ENCODE measurements at regions not wholly inside any gene's neighbourhood (a gene's known extent, or its start where the extent isn't known, plus 50 kb on each side); places are given as distances from the start of the nearest gene placed in this dataset.

DNA sequence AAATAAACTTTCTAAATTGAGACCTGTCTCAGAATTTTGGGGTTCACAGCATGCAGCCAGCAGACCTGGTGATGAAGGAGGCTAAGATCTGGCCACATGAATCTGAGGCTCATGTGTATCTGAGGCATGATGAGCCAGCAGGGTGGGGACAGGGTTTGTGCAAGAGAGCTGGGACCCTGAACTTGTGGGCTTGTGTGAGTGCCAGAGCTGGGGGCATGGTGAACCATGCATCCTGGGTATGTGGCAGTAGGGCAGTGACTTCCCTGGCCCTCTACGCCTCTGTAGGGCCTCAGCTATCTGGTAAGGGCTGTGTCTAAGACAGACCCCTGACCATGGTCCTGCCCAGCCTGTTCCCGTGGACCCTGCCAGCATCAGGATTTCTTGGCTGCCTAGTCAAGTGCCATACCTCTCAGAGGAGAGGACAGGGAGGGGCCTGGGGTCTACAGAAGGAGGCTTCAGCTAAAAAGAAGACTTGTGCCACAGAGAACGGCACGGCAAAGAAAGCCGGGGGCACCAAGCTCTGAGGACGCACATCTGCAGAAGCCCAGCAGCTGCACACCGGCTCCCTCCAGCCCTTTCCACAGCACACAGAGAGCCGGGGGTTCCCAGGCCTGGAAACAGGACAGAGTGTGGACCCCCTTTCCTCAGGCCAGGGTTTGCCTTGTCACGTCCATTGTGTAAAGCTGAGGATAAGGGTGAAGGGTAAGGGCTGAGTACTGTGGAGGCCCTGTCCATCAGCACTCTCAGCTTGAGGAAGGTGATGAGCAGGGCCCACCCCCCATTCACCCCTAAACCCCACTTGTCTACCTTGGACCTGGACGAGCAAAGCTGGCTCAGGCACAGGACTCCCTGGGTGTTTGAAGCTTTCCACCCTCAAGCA lies 130.1 kb downstream of the MRPL36 start:
- no peak overlapping the region for H3K9ac ChIP-seq (ENCODE audit: low read length)
- CTCF ChIA-PET = no interaction called here
- TF ChIP-seq SIN3A (IDR thresholded peaks at IDR 0.05; ENCODE audit: low read depth) (no peak), SRF (IDR thresholded peaks at IDR 0.05; ENCODE audit: low read depth) (no peak), CBX3 (IDR thresholded peaks at IDR 0.05; ENCODE audit: low read depth) (no peak), MAX (IDR thresholded peaks at IDR 0.05) (no peak), CTCF (IDR thresholded peaks at IDR 0.05 in 2 of 3, conservative IDR thresholded peaks at IDR 0.05 in 1 of 3; ENCODE audit: borderline replicate concordance in 1 of 3, insufficient read depth in 1 of 3, low read depth in 2 of 3, low read length in 2 of 3) (no peak), CEBPB (IDR thresholded peaks at IDR 0.05; ENCODE audit: low read depth) (no peak), JUND (IDR thresholded peaks at IDR 0.05) (no peak), ATF3 (IDR thresholded peaks at IDR 0.05) (no peak), POLR2AphosphoS5 (IDR thresholded peaks at IDR 0.05; ENCODE audit: low read depth, low read length) (no peak), FOSL1 (IDR thresholded peaks at IDR 0.05; ENCODE audit: low read depth) (no peak), EZH2phosphoT487 (IDR thresholded peaks at IDR 0.05; ENCODE audit: borderline replicate concordance) (no peak), TCF7L2 (IDR thresholded peaks at IDR 0.05; ENCODE audit: borderline replicate concordance, extremely low read depth, insufficient read depth, insufficient read length) (no peak)
- TF ChIP-seq, protein P1, sequence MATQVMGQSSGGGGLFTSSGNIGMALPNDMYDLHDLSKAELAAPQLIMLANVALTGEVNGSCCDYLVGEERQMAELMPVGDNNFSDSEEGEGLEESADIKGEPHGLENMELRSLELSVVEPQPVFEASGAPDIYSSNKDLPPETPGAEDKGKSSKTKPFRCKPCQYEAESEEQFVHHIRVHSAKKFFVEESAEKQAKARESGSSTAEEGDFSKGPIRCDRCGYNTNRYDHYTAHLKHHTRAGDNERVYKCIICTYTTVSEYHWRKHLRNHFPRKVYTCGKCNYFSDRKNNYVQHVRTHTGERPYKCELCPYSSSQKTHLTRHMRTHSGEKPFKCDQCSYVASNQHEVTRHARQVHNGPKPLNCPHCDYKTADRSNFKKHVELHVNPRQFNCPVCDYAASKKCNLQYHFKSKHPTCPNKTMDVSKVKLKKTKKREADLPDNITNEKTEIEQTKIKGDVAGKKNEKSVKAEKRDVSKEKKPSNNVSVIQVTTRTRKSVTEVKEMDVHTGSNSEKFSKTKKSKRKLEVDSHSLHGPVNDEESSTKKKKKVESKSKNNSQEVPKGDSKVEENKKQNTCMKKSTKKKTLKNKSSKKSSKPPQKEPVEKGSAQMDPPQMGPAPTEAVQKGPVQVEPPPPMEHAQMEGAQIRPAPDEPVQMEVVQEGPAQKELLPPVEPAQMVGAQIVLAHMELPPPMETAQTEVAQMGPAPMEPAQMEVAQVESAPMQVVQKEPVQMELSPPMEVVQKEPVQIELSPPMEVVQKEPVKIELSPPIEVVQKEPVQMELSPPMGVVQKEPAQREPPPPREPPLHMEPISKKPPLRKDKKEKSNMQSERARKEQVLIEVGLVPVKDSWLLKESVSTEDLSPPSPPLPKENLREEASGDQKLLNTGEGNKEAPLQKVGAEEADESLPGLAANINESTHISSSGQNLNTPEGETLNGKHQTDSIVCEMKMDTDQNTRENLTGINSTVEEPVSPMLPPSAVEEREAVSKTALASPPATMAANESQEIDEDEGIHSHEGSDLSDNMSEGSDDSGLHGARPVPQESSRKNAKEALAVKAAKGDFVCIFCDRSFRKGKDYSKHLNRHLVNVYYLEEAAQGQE (IDR thresholded peaks at IDR 0.05; ENCODE audit: low read depth) = no peak; the same call in 1 of the 2 replicates
- ATAC-seq (no peak), DNase-seq (ENCODE audit: low read depth, low spot score) (no peak)
- H3K79me2 ChIP-seq (ENCODE audit: insufficient read depth, low read length) = no peaks in the 10 kb centered on the region
- POLR2A ChIA-PET = no interaction called here
- intact Hi-C loops (cut with micrococcal nuclease) = loop anchor here (10.0 kb wide), 2 partner anchors 355 to 485 kb away; no protein-coding TSS in a partner anchor
- peaks cover 6% of the 10 kb centered on the region; the same call in 1 of the 2 replicates for H3K27me3 ChIP-seq (ENCODE audit: insufficient read depth, low read length)
- BruUV-seq (replicated peaks) = no TSS peak
- no peak overlapping the region for H3K4me2 ChIP-seq (ENCODE audit: low read length)
- RAD21 ChIA-PET (ENCODE audit: low non-redundant PET in 1 of 2, low total read pairs in 2 of 2, uncharacterized antibody in 2 of 2, unreplicated experiment in 2 of 2) = no interaction called here
- H3K27ac ChIP-seq (ENCODE audit: low read depth, low read length) = no peak overlapping the region
- no peaks in the 10 kb centered on the region for H4K20me1 ChIP-seq (ENCODE audit: insufficient read depth)
- H3K9me3 ChIP-seq (ENCODE audit: control insufficient read depth in 1 of 2, insufficient read depth in 1 of 2, low read depth in 1 of 2, low read length in 2 of 2) = no peaks in the 10 kb centered on the region
- peaks cover 6% of the 10 kb centered on the region in 2 experiments; a peak in 3 of 4 replicates for H3K4me1 ChIP-seq (ENCODE audit: control insufficient read depth in 1 of 2, insufficient read depth in 2 of 2, low read length in 2 of 2)
- H3K4me3 ChIP-seq (replicated peaks in 1 of 2; ENCODE audit: low read depth in 1 of 2, low read length in 2 of 2) = no peak overlapping the region
- H2AFZ ChIP-seq (ENCODE audit: low read depth, low read length, poor library complexity, severe bottlenecking) = no peak overlapping the region
- no peaks in the 10 kb centered on the region for H3K36me3 ChIP-seq (ENCODE audit: control insufficient read depth in 1 of 2, insufficient read depth in 2 of 2, low read length in 2 of 2)
- no peaks in the 10 kb centered on the region for H3K9me2 ChIP-seq (ENCODE audit: insufficient read depth)
